ENCODE measurements at regions not wholly inside any gene's neighbourhood (a gene's known extent, or its start where the extent isn't known, plus 50 kb on each side); places are given as distances from the start of the nearest gene placed in this dataset.
A peak's percentile ranks its signal among the peaks of the same experiment; 100 is the strongest.

DNA sequence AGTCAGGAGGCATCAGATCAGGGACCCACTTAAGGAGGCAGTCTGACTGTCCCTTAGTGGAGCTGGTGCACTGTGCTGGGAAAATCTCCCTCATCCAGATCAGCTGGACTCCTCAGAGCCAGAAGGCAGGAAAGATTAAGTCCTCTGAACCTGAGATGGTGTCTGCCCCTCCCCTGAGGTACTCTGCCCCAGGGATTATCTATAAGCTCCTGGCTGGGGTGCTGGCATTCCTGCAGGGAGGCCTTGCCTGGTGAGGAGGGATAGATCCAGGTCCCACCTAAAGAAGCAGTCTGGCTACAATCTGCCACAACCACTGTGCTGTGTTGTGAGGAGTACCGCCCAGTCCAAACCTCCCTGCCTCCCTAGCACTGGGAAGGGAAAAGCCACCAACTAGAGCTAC is 81.2 kb downstream of the NHLRC3 start:
- no peak overlapping the region for H3K4me3 ChIP-seq (ENCODE audit: low read length in 2 of 2)
- 91 to 94% methylated on average over 1 of the region's 1 CpG for WGBS, 2 donors
- ATAC-seq (ENCODE audit: low FRiP score) (no peak), DNase-seq (no peak)
- H3K4me1 ChIP-seq (ENCODE audit: control insufficient read depth in 1 of 2, insufficient read depth in 2 of 2, low read length in 2 of 2) = no peaks in the 10 kb centered on the region
- no peaks in the 10 kb centered on the region for H3K36me3 ChIP-seq (ENCODE audit: control insufficient read depth in 1 of 2, insufficient read depth in 2 of 2, low read length in 1 of 2)
- no peaks in the 10 kb centered on the region for H3K27me3 ChIP-seq (ENCODE audit: control insufficient read depth in 1 of 2, insufficient read depth in 2 of 2, low read length in 1 of 2)
- H3K27ac ChIP-seq (ENCODE audit: low read depth in 1 of 2, low read length in 2 of 2) = no peak overlapping the region
- intact Hi-C loops (cut with DNase I) = no loop called here
- peaks cover 2% of the 10 kb centered on the region for H3K9me3 ChIP-seq (ENCODE audit: control insufficient read depth, low read length)

DNA sequence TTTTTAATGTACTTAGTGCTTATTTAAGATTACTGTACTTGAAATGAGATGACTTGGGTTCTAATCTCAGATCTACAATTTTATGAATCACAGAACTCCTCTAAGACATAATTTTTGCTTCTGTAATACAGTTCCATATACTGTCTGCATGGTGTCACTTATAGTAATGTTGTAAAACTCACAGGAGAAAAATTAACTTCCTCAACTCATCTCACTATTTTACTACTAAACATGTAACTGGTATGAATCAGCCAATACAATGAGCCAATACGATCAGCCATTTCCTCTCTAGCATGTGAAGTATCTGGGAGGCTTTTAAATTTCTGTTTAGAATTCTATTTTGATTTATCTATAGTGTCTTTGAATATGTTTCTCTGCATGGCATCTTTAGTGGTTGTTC is 85.3 kb downstream of the NHLRC3 start:
- no peak for DNase-seq
- Histone ChIP-seq H3K4me3 (ENCODE audit: low read length in 2 of 2) (no peak overlapping the region), H3K9me3 (ENCODE audit: control insufficient read depth, low read length) (peaks cover 2% of the 10 kb centered on the region), H3K27me3 (ENCODE audit: control insufficient read depth in 1 of 2, insufficient read depth in 2 of 2, low read length in 1 of 2) (no peaks in the 10 kb centered on the region), H3K27ac (ENCODE audit: low read depth in 1 of 2, low read length in 2 of 2) (no peak overlapping the region), H3K36me3 (ENCODE audit: control insufficient read depth in 1 of 2, insufficient read depth in 2 of 2, low read length in 1 of 2) (no peaks in the 10 kb centered on the region), H3K4me1 (ENCODE audit: control insufficient read depth in 1 of 2, insufficient read depth in 2 of 2, low read length in 2 of 2) (no peaks in the 10 kb centered on the region)
- ATAC-seq (ENCODE audit: low FRiP score) = no peak
- WGBS, 2 donors = 80 to 84% methylated on average over 1 of the region's 1 CpG
- intact Hi-C loops (cut with DNase I) = no loop called here

DNA sequence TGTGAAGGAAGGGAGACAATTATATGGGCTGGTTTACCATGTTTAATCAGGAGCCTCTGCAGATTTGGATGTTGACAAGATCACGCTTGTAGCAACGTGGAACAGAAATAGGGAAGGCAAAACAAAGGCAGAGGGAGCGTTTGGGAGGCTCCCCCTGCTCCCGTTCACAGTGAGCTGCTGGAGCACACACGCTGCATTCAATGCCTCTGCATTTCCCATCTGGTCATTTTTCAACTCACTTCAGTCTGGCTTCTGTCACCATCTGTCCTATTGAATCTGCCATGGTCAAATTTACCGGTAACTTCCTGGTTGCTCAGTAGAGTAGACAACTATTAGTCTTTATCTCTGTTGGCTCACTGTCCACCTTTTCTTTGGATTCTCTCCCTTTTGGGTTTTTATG is 91.0 kb downstream of the NHLRC3 start:
- WGBS, 2 donors = 58 to 61% methylated on average over 6 of the region's 6 CpGs
- Histone ChIP-seq H3K27ac (ENCODE audit: low read depth in 1 of 2, low read length in 2 of 2) (no peak overlapping the region), H3K4me3 (ENCODE audit: low read length in 2 of 2) (no peak overlapping the region), H3K9me3 (ENCODE audit: control insufficient read depth, low read length) (peaks cover 2% of the 10 kb centered on the region), H3K4me1 (ENCODE audit: control insufficient read depth in 1 of 2, insufficient read depth in 2 of 2, low read length in 2 of 2) (no peaks in the 10 kb centered on the region), H3K27me3 (ENCODE audit: control insufficient read depth in 1 of 2, insufficient read depth in 2 of 2, low read length in 1 of 2) (no peaks in the 10 kb centered on the region), H3K36me3 (ENCODE audit: control insufficient read depth in 1 of 2, insufficient read depth in 2 of 2, low read length in 1 of 2) (no peaks in the 10 kb centered on the region)
- intact Hi-C loops (cut with DNase I) = no loop called here
- ATAC-seq (ENCODE audit: low FRiP score) (no peak), DNase-seq (no peak)

DNA sequence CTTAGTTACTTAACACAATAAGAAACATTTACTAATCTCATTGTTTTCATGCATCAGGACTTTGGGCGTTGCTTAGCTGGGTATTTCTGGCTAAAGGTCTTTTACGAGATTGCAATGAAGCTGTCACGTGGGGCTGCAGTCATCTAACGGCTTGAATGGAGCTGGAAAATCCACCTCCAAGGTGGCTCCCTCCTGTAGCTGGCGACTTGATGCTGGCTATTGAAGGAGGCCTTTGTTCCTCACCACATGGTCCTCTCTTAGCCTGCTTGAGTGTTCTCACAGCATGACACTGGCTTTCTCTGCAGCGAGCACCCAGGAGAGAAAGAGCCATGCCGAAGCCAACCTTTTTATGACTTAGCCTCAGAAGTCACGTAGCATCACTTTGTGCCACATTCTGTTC is 92.0 kb downstream of the NHLRC3 start:
- ATAC-seq (ENCODE audit: low FRiP score) (no peak), DNase-seq (no peak)
- 88 to 89% methylated on average over 8 of the region's 8 CpGs for WGBS, 2 donors
- intact Hi-C loops (cut with DNase I) = no loop called here
- Histone ChIP-seq H3K9me3 (ENCODE audit: control insufficient read depth, low read length) (peaks cover 2% of the 10 kb centered on the region), H3K4me3 (ENCODE audit: low read length in 2 of 2) (no peak overlapping the region), H3K36me3 (ENCODE audit: control insufficient read depth in 1 of 2, insufficient read depth in 2 of 2, low read length in 1 of 2) (no peaks in the 10 kb centered on the region), H3K27ac (ENCODE audit: low read depth in 1 of 2, low read length in 2 of 2) (no peak overlapping the region), H3K4me1 (ENCODE audit: control insufficient read depth in 1 of 2, insufficient read depth in 2 of 2, low read length in 2 of 2) (no peaks in the 10 kb centered on the region), H3K27me3 (ENCODE audit: control insufficient read depth in 1 of 2, insufficient read depth in 2 of 2, low read length in 1 of 2) (no peaks in the 10 kb centered on the region)

DNA sequence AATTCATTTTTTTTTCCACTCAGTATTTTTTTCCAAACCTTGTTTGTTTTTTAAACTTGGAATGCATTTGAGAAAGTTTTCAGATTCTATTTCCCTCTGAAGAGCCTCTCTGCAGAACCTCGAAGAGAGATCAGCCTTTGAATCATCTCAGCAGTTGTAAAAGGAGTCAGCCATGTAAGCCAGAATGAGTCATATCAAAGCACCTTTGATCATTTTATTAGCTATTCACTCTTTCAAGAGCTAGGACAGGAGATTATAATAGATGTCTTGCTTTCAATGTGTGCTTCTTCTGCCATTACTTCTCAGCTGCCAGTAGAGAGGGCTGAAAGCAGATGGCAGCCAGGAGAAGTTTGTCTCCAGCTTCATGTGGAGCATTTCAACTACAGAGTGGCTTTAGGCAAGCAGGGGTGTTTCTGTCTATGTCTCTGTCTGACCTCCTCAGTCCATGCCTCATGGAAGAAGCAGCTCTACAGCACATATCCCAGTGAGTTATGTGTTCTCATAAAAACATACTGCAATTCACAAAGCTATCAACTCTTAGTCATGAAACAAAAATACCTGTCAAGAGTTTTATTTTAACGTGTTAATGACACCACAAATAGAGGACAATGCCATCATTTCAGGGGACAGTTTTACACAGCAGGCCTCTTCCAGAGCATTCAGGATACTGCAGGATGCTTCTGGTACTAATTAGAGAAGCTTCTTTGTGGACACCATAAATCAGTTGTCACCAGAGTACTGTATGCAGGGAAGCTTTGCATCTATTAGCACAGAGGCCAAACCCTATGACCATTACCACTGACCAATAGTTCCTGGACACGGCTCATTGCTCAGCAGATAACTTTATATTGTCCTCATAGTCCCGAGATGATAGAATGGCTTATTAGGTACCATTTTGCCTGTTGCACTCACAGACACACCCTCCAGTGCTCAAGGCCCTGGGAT is 94.3 kb downstream of the NHLRC3 start:
- H3K9me3 ChIP-seq (ENCODE audit: control insufficient read depth, low read length) = peaks cover 2% of the 10 kb centered on the region
- no peak overlapping the region for H3K4me3 ChIP-seq (ENCODE audit: low read length in 2 of 2)
- intact Hi-C loops (cut with DNase I) = no loop called here
- no peaks in the 10 kb centered on the region for H3K4me1 ChIP-seq (ENCODE audit: control insufficient read depth in 1 of 2, insufficient read depth in 2 of 2, low read length in 2 of 2)
- no peak for ATAC-seq (ENCODE audit: low FRiP score)
- no peak for DNase-seq
- H3K27ac ChIP-seq (ENCODE audit: low read depth in 1 of 2, low read length in 2 of 2) = no peak overlapping the region
- WGBS, 2 donors = 70 to 77% methylated on average over 4 of the region's 4 CpGs
- H3K36me3 ChIP-seq (ENCODE audit: control insufficient read depth in 1 of 2, insufficient read depth in 2 of 2, low read length in 1 of 2) = no peaks in the 10 kb centered on the region
- no peaks in the 10 kb centered on the region for H3K27me3 ChIP-seq (ENCODE audit: control insufficient read depth in 1 of 2, insufficient read depth in 2 of 2, low read length in 1 of 2)

DNA sequence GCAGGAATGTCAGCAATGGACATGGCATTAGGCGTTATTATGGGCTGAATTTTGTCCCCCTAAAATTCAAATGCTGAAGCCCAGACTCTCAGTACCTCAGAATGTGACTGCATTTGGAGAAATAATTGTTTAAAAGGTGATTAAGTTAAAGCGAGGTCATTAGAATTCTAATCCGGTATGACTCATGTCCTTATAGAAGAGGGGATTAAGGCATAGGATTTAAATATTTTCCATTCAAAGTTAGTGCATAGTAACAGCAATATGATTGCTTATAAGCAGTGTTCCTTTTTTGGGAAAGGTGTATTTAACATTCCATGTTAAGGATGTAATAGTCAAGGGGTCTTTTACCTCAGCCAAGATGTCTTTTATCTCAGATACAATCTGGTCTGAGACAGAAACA is 95.5 kb downstream of the NHLRC3 start:
- Histone ChIP-seq H3K9me3 (ENCODE audit: control insufficient read depth, low read length) (peaks cover 2% of the 10 kb centered on the region), H3K36me3 (ENCODE audit: control insufficient read depth in 1 of 2, insufficient read depth in 2 of 2, low read length in 1 of 2) (no peaks in the 10 kb centered on the region), H3K4me3 (ENCODE audit: low read length in 2 of 2) (no peak overlapping the region), H3K4me1 (ENCODE audit: control insufficient read depth in 1 of 2, insufficient read depth in 2 of 2, low read length in 2 of 2) (no peaks in the 10 kb centered on the region), H3K27ac (ENCODE audit: low read depth in 1 of 2, low read length in 2 of 2) (no peak overlapping the region), H3K27me3 (ENCODE audit: control insufficient read depth in 1 of 2, insufficient read depth in 2 of 2, low read length in 1 of 2) (no peaks in the 10 kb centered on the region)
- no peak for DNase-seq
- 95 to 98% methylated on average over 3 of the region's 3 CpGs for WGBS, 2 donors
- no peak for ATAC-seq (ENCODE audit: low FRiP score)
- intact Hi-C loops (cut with DNase I) = no loop called here

DNA sequence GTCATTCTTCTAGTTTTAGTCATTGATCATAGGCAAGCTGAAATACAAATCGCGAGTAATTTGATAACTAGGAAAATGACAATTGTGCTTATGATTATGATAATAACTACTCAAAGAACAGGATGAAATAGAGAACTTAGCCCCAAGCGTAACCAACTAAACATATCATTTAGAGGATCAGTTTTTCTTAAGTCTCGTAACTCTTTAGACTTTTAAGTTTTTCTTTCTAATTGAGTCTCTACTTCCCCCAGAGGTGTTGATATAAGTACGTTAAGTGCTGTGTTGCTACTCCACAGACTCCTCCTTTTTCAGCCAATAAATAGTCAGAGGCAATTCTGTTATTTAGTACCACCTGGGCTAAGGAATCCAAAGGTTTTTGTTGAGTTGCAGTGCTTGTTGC is 96.3 kb downstream of the NHLRC3 start:
- H3K9me3 ChIP-seq (ENCODE audit: control insufficient read depth, low read length) = peaks cover 2% of the 10 kb centered on the region
- intact Hi-C loops (cut with DNase I) = no loop called here
- DNase-seq (no peak), ATAC-seq (ENCODE audit: low FRiP score) (no peak)
- no peak overlapping the region for H3K4me3 ChIP-seq (ENCODE audit: low read length in 2 of 2)
- no peaks in the 10 kb centered on the region for H3K27me3 ChIP-seq (ENCODE audit: control insufficient read depth in 1 of 2, insufficient read depth in 2 of 2, low read length in 1 of 2)
- no peaks in the 10 kb centered on the region for H3K36me3 ChIP-seq (ENCODE audit: control insufficient read depth in 1 of 2, insufficient read depth in 2 of 2, low read length in 1 of 2)
- no peak overlapping the region for H3K27ac ChIP-seq (ENCODE audit: low read depth in 1 of 2, low read length in 2 of 2)
- WGBS, 2 donors = 85 to 94% methylated on average over 5 of the region's 5 CpGs
- no peaks in the 10 kb centered on the region for H3K4me1 ChIP-seq (ENCODE audit: control insufficient read depth in 1 of 2, insufficient read depth in 2 of 2, low read length in 2 of 2)

DNA sequence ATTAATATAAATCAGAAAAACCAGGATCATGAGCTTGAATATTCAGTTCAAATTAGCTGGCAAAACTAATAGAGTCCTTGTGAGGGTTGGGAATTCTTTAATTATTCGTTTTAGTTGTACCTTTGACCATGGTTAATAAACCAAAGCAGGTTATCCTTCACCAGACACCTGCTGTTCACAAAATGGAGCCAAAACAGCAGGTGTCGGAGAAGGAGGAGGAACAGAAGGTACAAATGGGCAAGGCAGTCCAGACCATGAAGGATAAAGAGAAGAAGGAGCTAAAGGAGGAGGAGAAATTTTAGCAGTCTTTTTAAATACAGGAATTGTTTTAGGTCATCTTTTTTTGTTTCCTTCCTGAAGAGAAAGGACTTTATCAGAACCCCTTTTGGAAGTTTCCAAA is 106.1 kb downstream of the NHLRC3 start:
- intact Hi-C loops (cut with DNase I) = loop anchor here (2.0 to 10.0 kb wide), 4 partner anchors 118 to 472 kb away; no protein-coding TSS in a partner anchor
- no peaks in the 10 kb centered on the region for H3K9me3 ChIP-seq (ENCODE audit: control insufficient read depth, low read length)
- H3K36me3 ChIP-seq (ENCODE audit: control insufficient read depth in 1 of 2, insufficient read depth in 2 of 2, low read length in 1 of 2) = no peaks in the 10 kb centered on the region
- WGBS, 2 donors = 80 to 90% methylated on average over 2 of the region's 2 CpGs
- H3K27me3 ChIP-seq (ENCODE audit: control insufficient read depth in 1 of 2, insufficient read depth in 2 of 2, low read length in 1 of 2) = no peaks in the 10 kb centered on the region
- no peaks in the 10 kb centered on the region for H3K4me1 ChIP-seq (ENCODE audit: control insufficient read depth in 1 of 2, insufficient read depth in 2 of 2, low read length in 2 of 2)
- no peak overlapping the region for H3K4me3 ChIP-seq (ENCODE audit: low read length in 2 of 2)
- no peak overlapping the region for H3K27ac ChIP-seq (ENCODE audit: low read depth in 1 of 2, low read length in 2 of 2)
- ATAC-seq (ENCODE audit: low FRiP score) (no peak), DNase-seq (no peak)

DNA sequence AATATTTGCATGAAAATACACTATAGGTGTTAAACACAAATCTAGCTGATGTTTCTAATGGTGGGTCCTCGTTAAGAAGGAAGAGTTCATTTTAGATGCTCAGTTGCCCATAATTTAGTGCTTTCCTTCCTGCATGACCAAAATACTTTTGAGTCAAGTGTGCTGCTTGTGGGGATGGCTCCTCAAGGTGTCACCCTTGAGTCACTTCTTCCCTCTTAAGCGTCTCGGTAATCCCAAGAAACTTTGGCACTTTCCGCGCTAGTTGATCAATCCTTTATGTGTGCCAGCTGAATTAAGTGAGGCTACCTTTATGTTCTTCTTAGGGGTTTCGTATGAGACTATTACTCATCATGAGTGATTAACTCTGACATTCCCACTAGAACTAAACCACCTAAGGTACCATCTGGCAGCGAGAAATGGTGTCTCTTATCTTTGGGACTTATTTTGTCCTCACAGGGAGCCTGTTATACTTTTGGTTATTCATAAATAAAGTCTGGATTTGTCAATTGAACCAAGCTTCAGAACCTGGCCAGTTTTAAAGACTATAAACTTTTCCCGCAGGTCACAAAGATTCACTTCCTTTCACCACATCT is 106.8 kb downstream of the NHLRC3 start:
- Histone ChIP-seq H3K4me3 (ENCODE audit: low read length in 2 of 2) (peak overlapping the region in 1 of 2 donors; percentile 31), H3K27ac (ENCODE audit: low read depth in 1 of 2, low read length in 2 of 2) (no peak overlapping the region), H3K27me3 (ENCODE audit: control insufficient read depth in 1 of 2, insufficient read depth in 2 of 2, low read length in 1 of 2) (no peaks in the 10 kb centered on the region), H3K4me1 (ENCODE audit: control insufficient read depth in 1 of 2, insufficient read depth in 2 of 2, low read length in 2 of 2) (no peaks in the 10 kb centered on the region), H3K9me3 (ENCODE audit: control insufficient read depth, low read length) (no peaks in the 10 kb centered on the region), H3K36me3 (ENCODE audit: control insufficient read depth in 1 of 2, insufficient read depth in 2 of 2, low read length in 1 of 2) (no peaks in the 10 kb centered on the region)
- 10 to 12% methylated on average over 8 of the region's 8 CpGs for WGBS, 2 donors
- ATAC-seq (ENCODE audit: low FRiP score) (peak; percentile 88), DNase-seq (peak; percentile 51 to 75)
- intact Hi-C loops (cut with DNase I) = loop anchor here (2.0 to 10.0 kb wide), 5 partner anchors 117 to 472 kb away; no protein-coding TSS in a partner anchor
